ENCODE measurements at regions not wholly inside any gene's neighbourhood (a gene's known extent, or its start where the extent isn't known, plus 50 kb on each side); places are given as distances from the start of the nearest gene placed in this dataset.

DNA sequence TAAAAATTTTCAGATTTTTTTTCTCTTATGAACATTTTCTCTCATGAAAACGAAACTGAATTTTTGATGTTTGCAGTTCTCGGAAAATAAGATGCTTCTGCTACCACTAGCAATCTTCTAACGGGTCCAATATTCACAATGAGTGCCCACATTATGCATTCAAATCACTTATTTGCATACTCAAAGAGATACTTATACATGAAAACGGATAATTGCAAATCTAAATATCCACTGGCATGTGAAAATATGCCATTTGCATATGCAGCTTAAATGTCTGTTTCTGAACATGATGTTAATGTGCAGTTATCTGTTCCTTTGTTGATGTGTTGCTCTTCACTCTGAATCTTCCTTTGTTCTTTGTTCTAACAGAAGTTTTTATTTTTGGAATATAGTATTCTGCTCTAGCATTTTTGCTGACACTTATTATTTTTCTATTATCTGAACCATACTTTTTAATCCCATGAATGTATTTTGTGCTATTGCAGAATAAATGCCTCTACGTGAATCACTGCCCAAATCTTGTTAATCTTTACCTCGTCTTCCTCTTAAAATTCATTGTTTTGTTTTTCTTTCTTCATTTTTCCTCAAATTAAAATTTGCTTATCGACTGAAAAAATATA is 259.4 kb upstream of the BRINP3 start:
- no peaks in the 10 kb centered on the region for H3K36me3 ChIP-seq (replicated peaks; ENCODE audit: insufficient read depth, low read depth)
- H3K79me2 ChIP-seq: no peaks in the 10 kb centered on the region
- no peaks in the 10 kb centered on the region for H3K9me2 ChIP-seq (replicated peaks; ENCODE audit: insufficient read depth)
- H3K4me3 ChIP-seq: no peak overlapping the region
- no peaks in the 10 kb centered on the region for H3K4me1 ChIP-seq (ENCODE audit: insufficient read depth)
- H3K4me2 ChIP-seq: no peak overlapping the region
- H3K9me3 ChIP-seq (ENCODE audit: low read depth): no peaks in the 10 kb centered on the region
- no peak for DNase-seq (ENCODE audit: low spot score)
- H2AFZ ChIP-seq: no peak overlapping the region
- 81% methylated on average over 7 of the region's 7 CpGs for WGBS (ENCODE audit: low lambda C conversion rate, missing lambda C conversion rate)
- H4K20me1 ChIP-seq (ENCODE audit: insufficient read depth, poor library complexity, severe bottlenecking): no peaks in the 10 kb centered on the region
- no peaks in the 10 kb centered on the region for H3K27me3 ChIP-seq
- TF ChIP-seq, protein P1, sequence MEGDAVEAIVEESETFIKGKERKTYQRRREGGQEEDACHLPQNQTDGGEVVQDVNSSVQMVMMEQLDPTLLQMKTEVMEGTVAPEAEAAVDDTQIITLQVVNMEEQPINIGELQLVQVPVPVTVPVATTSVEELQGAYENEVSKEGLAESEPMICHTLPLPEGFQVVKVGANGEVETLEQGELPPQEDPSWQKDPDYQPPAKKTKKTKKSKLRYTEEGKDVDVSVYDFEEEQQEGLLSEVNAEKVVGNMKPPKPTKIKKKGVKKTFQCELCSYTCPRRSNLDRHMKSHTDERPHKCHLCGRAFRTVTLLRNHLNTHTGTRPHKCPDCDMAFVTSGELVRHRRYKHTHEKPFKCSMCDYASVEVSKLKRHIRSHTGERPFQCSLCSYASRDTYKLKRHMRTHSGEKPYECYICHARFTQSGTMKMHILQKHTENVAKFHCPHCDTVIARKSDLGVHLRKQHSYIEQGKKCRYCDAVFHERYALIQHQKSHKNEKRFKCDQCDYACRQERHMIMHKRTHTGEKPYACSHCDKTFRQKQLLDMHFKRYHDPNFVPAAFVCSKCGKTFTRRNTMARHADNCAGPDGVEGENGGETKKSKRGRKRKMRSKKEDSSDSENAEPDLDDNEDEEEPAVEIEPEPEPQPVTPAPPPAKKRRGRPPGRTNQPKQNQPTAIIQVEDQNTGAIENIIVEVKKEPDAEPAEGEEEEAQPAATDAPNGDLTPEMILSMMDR (IDR thresholded peaks at IDR 0.05; ENCODE audit: poor library complexity): no peak
- H3K27ac ChIP-seq: no peak overlapping the region

DNA sequence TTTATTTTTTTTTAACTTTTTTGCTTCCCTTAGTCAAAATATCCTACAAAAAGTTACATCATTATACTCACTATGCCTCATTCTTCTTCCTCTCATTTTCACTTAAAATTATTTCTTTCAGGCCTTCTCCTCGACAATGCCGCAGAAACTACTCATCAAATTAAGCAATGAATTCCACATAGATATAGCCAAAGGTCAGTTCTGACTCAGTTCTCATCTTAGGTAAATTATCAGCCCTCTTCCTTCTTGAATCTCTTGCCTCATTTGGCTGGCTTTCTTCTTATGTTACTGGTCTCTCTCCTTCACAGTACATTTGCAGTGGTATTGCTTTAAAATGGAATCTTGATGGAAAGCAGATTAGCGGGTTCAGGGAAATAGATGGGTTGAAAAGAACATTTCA is 260.7 kb upstream of the BRINP3 start:
- Histone ChIP-seq H3K4me1 (ENCODE audit: insufficient read depth) (no peaks in the 10 kb centered on the region), H3K36me3 (replicated peaks; ENCODE audit: insufficient read depth, low read depth) (no peaks in the 10 kb centered on the region), H3K9me3 (ENCODE audit: low read depth) (no peaks in the 10 kb centered on the region), H3K79me2 (no peaks in the 10 kb centered on the region), H3K4me2 (no peak overlapping the region), H2AFZ (no peak overlapping the region), H3K9me2 (replicated peaks; ENCODE audit: insufficient read depth) (no peaks in the 10 kb centered on the region), H4K20me1 (ENCODE audit: insufficient read depth, poor library complexity, severe bottlenecking) (no peaks in the 10 kb centered on the region), H3K27me3 (no peaks in the 10 kb centered on the region), H3K27ac (no peak overlapping the region), H3K4me3 (no peak overlapping the region)
- WGBS (ENCODE audit: low lambda C conversion rate, missing lambda C conversion rate): 88% methylated on average over 3 of the region's 3 CpGs
- TF ChIP-seq EZH2phosphoT487 (IDR thresholded peaks at IDR 0.05; ENCODE audit: low read depth, severe bottlenecking, unreplicated experiment) (no peak), EZH2 (IDR thresholded peaks at IDR 0.05; ENCODE audit: borderline replicate concordance) (no peak)
- TF ChIP-seq, protein P1 (IDR thresholded peaks at IDR 0.05; ENCODE audit: poor library complexity): no peak
- no peak for DNase-seq (ENCODE audit: low spot score)

DNA sequence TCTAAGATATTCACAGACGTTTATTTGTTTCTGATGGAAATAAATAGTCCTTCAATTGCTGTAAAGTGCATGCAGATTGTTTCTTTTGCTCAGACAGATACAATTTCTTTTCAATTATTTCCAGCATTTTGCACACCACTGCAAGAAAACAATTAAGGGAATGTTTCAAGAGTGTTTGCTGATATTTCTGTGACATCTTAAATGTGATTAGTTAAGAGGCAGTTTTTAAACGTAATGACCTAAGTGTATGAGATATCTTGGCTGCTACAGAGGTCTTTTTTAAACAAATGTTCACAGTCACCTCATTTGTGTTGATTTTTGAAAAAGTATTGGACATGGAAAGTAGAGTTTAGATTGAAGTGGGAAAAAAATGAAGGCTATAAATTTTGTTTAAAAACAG is 262.3 kb upstream of the BRINP3 start:
- Histone ChIP-seq H3K4me2 (no peak overlapping the region), H3K9me2 (replicated peaks; ENCODE audit: insufficient read depth) (no peaks in the 10 kb centered on the region), H3K36me3 (replicated peaks; ENCODE audit: insufficient read depth, low read depth) (no peaks in the 10 kb centered on the region), H3K4me1 (ENCODE audit: insufficient read depth) (no peaks in the 10 kb centered on the region), H2AFZ (no peak overlapping the region), H3K4me3 (no peak overlapping the region), H3K27ac (no peak overlapping the region), H3K79me2 (no peaks in the 10 kb centered on the region), H3K9me3 (ENCODE audit: low read depth) (no peaks in the 10 kb centered on the region), H4K20me1 (ENCODE audit: insufficient read depth, poor library complexity, severe bottlenecking) (no peaks in the 10 kb centered on the region), H3K27me3 (no peaks in the 10 kb centered on the region)
- TF ChIP-seq, protein P1 (IDR thresholded peaks at IDR 0.05; ENCODE audit: poor library complexity): no peak
- TF ChIP-seq EZH2 (IDR thresholded peaks at IDR 0.05; ENCODE audit: borderline replicate concordance) (no peak), EZH2phosphoT487 (IDR thresholded peaks at IDR 0.05; ENCODE audit: low read depth, severe bottlenecking, unreplicated experiment) (no peak)
- DNase-seq (ENCODE audit: low spot score): no peak
- 44% methylated on average over 2 of the region's 2 CpGs for WGBS (ENCODE audit: low lambda C conversion rate, missing lambda C conversion rate)

DNA sequence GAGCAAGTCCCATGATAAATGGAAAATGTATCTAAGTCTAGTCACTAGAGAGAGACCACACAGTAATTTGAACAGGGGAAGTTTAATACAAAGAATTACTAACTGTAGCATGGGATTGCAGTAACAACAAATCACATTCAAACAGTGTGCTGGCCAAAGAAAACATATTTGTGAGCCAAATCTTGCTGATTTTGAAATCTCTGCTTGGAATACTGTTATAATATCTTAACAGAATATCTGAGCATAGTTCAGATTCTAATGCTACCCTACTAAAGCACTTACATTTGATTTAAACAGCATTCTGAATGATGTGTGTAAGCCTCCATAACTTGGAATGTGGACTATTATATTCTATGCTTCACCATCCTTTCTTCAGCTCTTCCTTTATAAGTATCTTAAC is 270.0 kb upstream of the BRINP3 start:
- Histone ChIP-seq H3K27me3 (no peaks in the 10 kb centered on the region), H3K4me3 (no peak overlapping the region), H2AFZ (no peak overlapping the region), H3K4me2 (no peak overlapping the region), H3K27ac (no peak overlapping the region), H3K79me2 (no peaks in the 10 kb centered on the region), H3K36me3 (replicated peaks; ENCODE audit: insufficient read depth, low read depth) (no peaks in the 10 kb centered on the region), H3K4me1 (ENCODE audit: insufficient read depth) (no peaks in the 10 kb centered on the region), H3K9me2 (replicated peaks; ENCODE audit: insufficient read depth) (no peaks in the 10 kb centered on the region), H3K9me3 (ENCODE audit: low read depth) (no peaks in the 10 kb centered on the region), H4K20me1 (ENCODE audit: insufficient read depth, poor library complexity, severe bottlenecking) (no peaks in the 10 kb centered on the region)
- DNase-seq (ENCODE audit: low spot score): no peak
- TF ChIP-seq EZH2 (IDR thresholded peaks at IDR 0.05; ENCODE audit: borderline replicate concordance): no peak
- no peak for TF ChIP-seq EZH2phosphoT487 (IDR thresholded peaks at IDR 0.05; ENCODE audit: low read depth, severe bottlenecking, unreplicated experiment)
- TF ChIP-seq, protein P1 (IDR thresholded peaks at IDR 0.05; ENCODE audit: poor library complexity): no peak
